NB4 (cell line): ENCODE measurements at regions not wholly inside any gene's neighbourhood (a gene's known extent, or its start where the extent isn't known, plus 50 kb on each side); places are given as distances from the start of the nearest gene placed in this dataset.

Experiments
- CTCF ChIP-seq: IDR thresholded peaks from one replicate; pipeline ENCODE4 v1.5.1; 2012; ENCODE audit warnings: low read depth, low read length
- MAX ChIP-seq: IDR thresholded peaks from 2 replicates; pipeline ENCODE4 v1.6.1; 2011; ENCODE audit warnings: low read depth, low read length
- MYC ChIP-seq: IDR thresholded peaks from 2 replicates; pipeline ENCODE4 v1.6.1; 2011; ENCODE audit warnings: low read depth, low read length
- POLR2A ChIP-seq: IDR thresholded peaks from 2 replicates; pipeline ENCODE4 v1.6.1; 2011; ENCODE audit warnings: mild to moderate bottlenecking; ENCODE audit not compliant: insufficient read length; ENCODE audit errors: extremely low read depth

DNA sequence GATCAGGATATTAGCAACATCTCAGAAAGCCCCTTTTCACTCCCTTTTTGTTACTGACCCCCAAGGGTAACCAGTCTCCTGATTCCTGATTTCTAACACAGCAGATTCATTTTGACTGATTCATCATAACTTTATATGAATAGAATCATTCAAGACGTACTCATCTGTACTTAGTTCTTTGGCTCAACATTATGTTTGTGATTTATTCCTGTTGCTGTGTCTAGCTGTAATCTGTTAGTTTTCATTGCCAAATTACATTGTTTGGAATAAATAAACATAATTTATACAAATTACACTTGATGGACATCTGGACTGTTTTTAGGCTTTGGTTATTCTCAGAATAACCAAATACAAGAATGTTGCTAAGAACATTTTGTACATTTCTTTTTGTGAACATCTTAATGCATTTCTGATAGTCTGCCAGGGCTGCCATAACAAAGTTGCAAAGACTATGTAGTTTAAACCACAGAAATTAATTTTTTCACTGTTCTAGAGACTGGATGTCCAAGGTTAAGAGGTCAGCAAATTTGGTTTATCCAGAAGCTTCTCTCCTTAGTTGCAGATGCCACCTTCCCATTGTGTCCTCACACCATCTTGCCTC lies 62.8 kb upstream of the EDNRB start:
- TF ChIP-seq CTCF (no peak), POLR2A (no peak), MYC (no peak), MAX (no peak)
